PC-9 (cell line): ENCODE measurements at regions not wholly inside any gene's neighbourhood (a gene's known extent, or its start where the extent isn't known, plus 50 kb on each side); places are given as distances from the start of the nearest gene placed in this dataset.

Experiments
- CTCF ChIP-seq: fragments of 200-600 bp; sonication (generic); conservative IDR thresholded peaks from 2 replicates; pipeline ENCODE4 v1.6.1; 2017; ENCODE audit warnings: mixed run types, antibody characterized with exemption, mild to moderate bottlenecking, moderate library complexity
- EZH2 ChIP-seq: fragments of 200-600 bp; sonication (generic); IDR thresholded peaks from 2 replicates; pipeline ENCODE4 v1.8.0; 2017; ENCODE audit warnings: antibody characterized with exemption, low read depth

GRCh38 chr5:2306711-2307110 is 424.0 kb upstream of the IRX4 start:
- no peak for TF ChIP-seq EZH2
- TF ChIP-seq CTCF: no peak
